Immature natural killer cell (primary cell): ENCODE measurements at regions not wholly inside any gene's neighbourhood (a gene's known extent, or its start where the extent isn't known, plus 50 kb on each side); places are given as distances from the start of the nearest gene placed in this dataset.
A peak's percentile ranks its signal among the peaks of the same experiment; 100 is the strongest.

ENCODE experiments used
- DNase-seq, 3 donors: peaks; one replicate each; pipeline ENCODE4 v3.0.0; 2022; ENCODE audit warnings: mixed read lengths in 1 of 3
- H3K27ac Mint-ChIP-seq, 6 donors: one replicate each; pipeline ENCODE4 v1.8.0; 2020; ENCODE audit warnings: mixed read lengths in 6 of 6, mild to moderate bottlenecking in 5 of 6, inconsistent platforms in 4 of 6, moderate library complexity in 3 of 6
- H3K27me3 Mint-ChIP-seq, 3 donors: one replicate each; pipeline ENCODE4 v1.8.0; 2020 to 2021; ENCODE audit warnings: low read depth in 3 of 3, mild to moderate bottlenecking in 3 of 3, mixed read lengths in 3 of 3, moderate library complexity in 3 of 3, inconsistent platforms in 1 of 3
- H3K36me3 Mint-ChIP-seq, 3 donors: one replicate each; pipeline ENCODE4 v1.8.0; 2020; ENCODE audit warnings: mixed read lengths in 3 of 3, inconsistent platforms in 2 of 3, mild to moderate bottlenecking in 2 of 3
- H3K4me1 Mint-ChIP-seq, 2 donors: one replicate each; pipeline ENCODE4 v1.8.0; 2020; ENCODE audit warnings: inconsistent platforms in 2 of 2, mild to moderate bottlenecking in 2 of 2, mixed read lengths in 2 of 2, moderate library complexity in 1 of 2
- H3K4me3 Mint-ChIP-seq, 5 donors: one replicate each; pipeline ENCODE4 v1.8.0; 2020; ENCODE audit warnings: mild to moderate bottlenecking in 5 of 5, mixed read lengths in 5 of 5, inconsistent platforms in 3 of 5, moderate library complexity in 3 of 5
- H3K9me3 Mint-ChIP-seq, 6 donors: one replicate each; pipeline ENCODE4 v1.8.0; 2020; ENCODE audit warnings: mild to moderate bottlenecking in 6 of 6, mixed read lengths in 6 of 6, inconsistent platforms in 4 of 6, moderate library complexity in 3 of 6

DNA sequence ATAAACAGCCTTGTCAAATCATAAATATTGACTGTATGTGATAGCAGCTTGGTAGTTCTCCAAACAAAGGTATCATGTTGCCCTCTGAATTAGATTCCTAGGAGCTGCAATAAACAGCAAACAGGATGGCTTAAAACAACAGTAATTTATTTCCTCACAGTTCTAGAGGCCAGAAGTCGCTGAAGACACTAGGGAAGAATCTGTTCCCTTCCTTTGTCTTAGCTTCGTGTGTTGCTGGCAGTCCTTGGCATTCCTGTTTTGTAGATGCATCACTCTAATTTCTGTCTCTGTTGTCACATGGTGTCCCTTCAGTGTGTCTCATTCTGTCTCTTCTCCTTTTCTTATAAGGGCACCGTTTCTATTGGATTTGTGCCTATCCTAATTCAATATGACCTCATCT, 679.3 kb downstream of the OTOL1 start:
- Mint-ChIP-seq H3K27ac (no peak overlapping the region), H3K4me1 (no peaks in the 10 kb centered on the region)
- DNase-seq: no peak

GRCh38 chr3:162183440-162183839, 686.8 kb downstream of the OTOL1 start:
- Mint-ChIP-seq H3K27ac (no peak overlapping the region), H3K4me3 (no peak overlapping the region), H3K27me3 (peaks cover 0 to 1% (median 1%) of the 10 kb centered on the region in 3 donors), H3K9me3 (peaks cover 0 to 21% (median 7%) of the 10 kb centered on the region in 6 donors), H3K36me3 (no peaks in the 10 kb centered on the region), H3K4me1 (no peaks in the 10 kb centered on the region)
- DNase-seq: no peak

More for the DNA sequence above, 679.3 kb downstream of the OTOL1 start:
- H3K9me3 Mint-ChIP-seq: peaks cover 5 to 38% (median 14%) of the 10 kb centered on the region in 6 donors
- no peaks in the 10 kb centered on the region for H3K36me3 Mint-ChIP-seq
- H3K4me3 Mint-ChIP-seq: no peak overlapping the region
- H3K27me3 Mint-ChIP-seq: peaks cover 0 to 2% (median 0%) of the 10 kb centered on the region in 3 donors

DNA sequence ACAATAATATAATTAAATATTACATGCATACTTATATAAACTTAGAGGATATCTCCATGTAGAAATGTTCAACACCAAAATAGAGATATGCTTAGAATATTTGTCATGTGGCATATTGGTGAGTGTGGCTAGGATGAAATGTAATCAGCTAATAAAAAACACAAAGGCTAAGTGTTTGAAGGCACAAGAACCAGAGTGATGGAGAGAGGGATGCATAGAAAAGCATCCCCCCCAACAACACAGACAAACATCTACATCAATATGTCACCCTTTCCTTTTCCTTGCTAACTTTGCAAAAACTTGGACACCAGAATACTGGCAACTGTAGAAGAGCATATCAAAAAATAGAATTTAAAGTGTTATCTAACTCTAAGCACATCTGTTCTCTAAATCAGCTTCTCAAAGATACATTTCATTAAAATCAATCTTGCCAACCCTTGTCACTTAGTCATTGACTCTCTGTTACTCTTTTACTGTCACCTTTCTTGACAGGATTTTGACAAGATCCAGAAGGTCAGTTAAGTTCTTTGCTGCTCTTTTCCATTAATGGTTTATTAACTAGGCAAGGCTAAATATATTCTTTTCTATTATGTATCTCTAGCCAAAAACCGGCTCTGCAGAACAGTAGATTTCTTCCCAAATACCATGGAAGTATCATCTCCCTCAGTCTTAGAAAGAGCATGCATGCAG, 695.9 kb downstream of the OTOL1 start:
- Mint-ChIP-seq H3K4me1 (peaks cover 0 to 3% of the 10 kb centered on the region in 2 donors), H3K27me3 (peaks cover 0 to 2% (median 2%) of the 10 kb centered on the region in 3 donors), H3K9me3 (peaks cover 7 to 36% (median 21%) of the 10 kb centered on the region in 6 donors), H3K36me3 (no peaks in the 10 kb centered on the region), H3K27ac (no peak overlapping the region), H3K4me3 (no peak overlapping the region)
- no peak for DNase-seq

GRCh38 chr3:162193148-162194095, 696.8 kb downstream of the OTOL1 start:
- Mint-ChIP-seq H3K4me1 (peaks cover 0 to 3% of the 10 kb centered on the region in 2 donors), H3K27ac (no peak overlapping the region), H3K27me3 (peaks cover 0 to 2% (median under 1%) of the 10 kb centered on the region in 3 donors), H3K36me3 (no peaks in the 10 kb centered on the region), H3K9me3 (peaks cover 7 to 36% (median 22%) of the 10 kb centered on the region in 6 donors), H3K4me3 (no peak overlapping the region)
- no peak for DNase-seq

- Mint-ChIP-seq H3K27ac (no peak overlapping the region), H3K9me3 (peaks cover 5 to 36% (median 15%) of the 10 kb centered on the region in 6 donors), H3K4me3 (no peak overlapping the region), H3K4me1 (peaks cover 0 to 3% of the 10 kb centered on the region in 2 donors), H3K27me3 (no peaks in the 10 kb centered on the region), H3K36me3 (no peaks in the 10 kb centered on the region)
- DNase-seq: no peak
These were observed 698.5 kb downstream of the OTOL1 start for GRCh38 chr3:162195147-162195546.

- H3K36me3 Mint-ChIP-seq: peaks cover 0 to 4% (median 0%) of the 10 kb centered on the region in 3 donors
- H3K9me3 Mint-ChIP-seq: peaks cover 3 to 39% (median 9%) of the 10 kb centered on the region in 6 donors
- no peak for DNase-seq
- no peak overlapping the region for H3K27ac Mint-ChIP-seq
- H3K4me3 Mint-ChIP-seq: peak overlapping the region in 1 of 5 donors; percentile 14
- peaks cover 0 to 3% of the 10 kb centered on the region in 2 donors for H3K4me1 Mint-ChIP-seq
- no peaks in the 10 kb centered on the region for H3K27me3 Mint-ChIP-seq
These were observed 700.4 kb downstream of the OTOL1 start for GRCh38 chr3:162196964-162197363.

- Mint-ChIP-seq H3K36me3 (peaks cover 0 to 4% (median 0%) of the 10 kb centered on the region in 3 donors), H3K4me1 (peaks cover 0 to 3% of the 10 kb centered on the region in 2 donors), H3K4me3 (no peak overlapping the region), H3K27ac (no peak overlapping the region), H3K9me3 (peaks cover 3 to 37% (median 5%) of the 10 kb centered on the region in 6 donors), H3K27me3 (no peaks in the 10 kb centered on the region)
- no peak for DNase-seq
These were observed 704.2 kb downstream of the OTOL1 start for GRCh38 chr3:162200836-162201235.

GRCh38 chr3:162206648-162207047, 710.0 kb downstream of the OTOL1 start:
- Mint-ChIP-seq H3K4me3 (no peak overlapping the region), H3K27ac (no peak overlapping the region), H3K27me3 (no peaks in the 10 kb centered on the region), H3K4me1 (no peaks in the 10 kb centered on the region), H3K36me3 (no peaks in the 10 kb centered on the region), H3K9me3 (peaks cover 0 to 24% (median 3%) of the 10 kb centered on the region in 6 donors)
- DNase-seq: no peak

DNA sequence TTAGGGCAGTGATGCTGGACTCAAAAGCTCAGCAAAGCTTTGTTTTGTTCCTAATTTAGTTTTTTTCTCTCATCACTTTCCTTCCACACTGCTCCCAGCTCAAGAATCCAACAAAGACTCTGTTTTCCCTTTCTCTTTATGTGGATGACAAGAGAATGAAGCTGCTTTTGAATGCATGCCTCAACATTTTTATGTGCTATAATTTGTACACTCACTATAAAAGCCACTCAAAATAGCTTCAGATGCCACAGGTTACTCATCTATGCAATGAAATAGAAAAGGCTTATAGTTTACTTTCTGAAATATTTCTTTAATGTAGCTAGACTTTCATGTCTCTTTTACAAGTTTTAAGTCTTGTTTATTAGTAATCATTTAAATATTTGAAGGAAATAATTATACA, 714.9 kb downstream of the OTOL1 start:
- Mint-ChIP-seq H3K4me3 (no peak overlapping the region), H3K9me3 (peaks cover 0 to 19% (median 4%) of the 10 kb centered on the region in 6 donors), H3K4me1 (no peaks in the 10 kb centered on the region)

GRCh38 chr3:162213196-162213595, 716.6 kb downstream of the OTOL1 start:
- Mint-ChIP-seq H3K4me3 (no peak overlapping the region), H3K27ac (no peak overlapping the region), H3K9me3 (peaks cover 0 to 19% (median 4%) of the 10 kb centered on the region in 6 donors), H3K4me1 (no peaks in the 10 kb centered on the region), H3K27me3 (peaks cover 0 to 2% (median 0%) of the 10 kb centered on the region in 3 donors), H3K36me3 (peaks cover 0 to 4% (median 0%) of the 10 kb centered on the region in 3 donors)
- no peak for DNase-seq

More for the DNA sequence above, 714.9 kb downstream of the OTOL1 start:
- Mint-ChIP-seq H3K27me3 (no peaks in the 10 kb centered on the region), H3K27ac (no peak overlapping the region), H3K36me3 (peaks cover 0 to 4% (median 0%) of the 10 kb centered on the region in 3 donors)
- DNase-seq: no peak

GRCh38 chr3:162213956-162214355, 717.3 kb downstream of the OTOL1 start:
- no peak for DNase-seq
- Mint-ChIP-seq H3K9me3 (peaks cover under 1 to 23% (median 4%) of the 10 kb centered on the region in 6 donors), H3K27ac (no peak overlapping the region), H3K27me3 (peaks cover 0 to 2% (median 0%) of the 10 kb centered on the region in 3 donors), H3K36me3 (peaks cover 0 to 4% (median 0%) of the 10 kb centered on the region in 3 donors), H3K4me1 (no peaks in the 10 kb centered on the region), H3K4me3 (no peak overlapping the region)

GRCh38 chr3:162217647-162218046, 721.0 kb downstream of the OTOL1 start:
- peaks cover 3 to 42% (median 9%) of the 10 kb centered on the region in 6 donors for H3K9me3 Mint-ChIP-seq
- H3K4me3 Mint-ChIP-seq: no peak overlapping the region
- no peak overlapping the region for H3K27ac Mint-ChIP-seq
- no peaks in the 10 kb centered on the region for H3K4me1 Mint-ChIP-seq
- peaks cover 0 to 2% (median 0%) of the 10 kb centered on the region in 3 donors for H3K27me3 Mint-ChIP-seq
- DNase-seq: no peak
- H3K36me3 Mint-ChIP-seq: peaks cover 0 to 4% (median 0%) of the 10 kb centered on the region in 3 donors

DNA sequence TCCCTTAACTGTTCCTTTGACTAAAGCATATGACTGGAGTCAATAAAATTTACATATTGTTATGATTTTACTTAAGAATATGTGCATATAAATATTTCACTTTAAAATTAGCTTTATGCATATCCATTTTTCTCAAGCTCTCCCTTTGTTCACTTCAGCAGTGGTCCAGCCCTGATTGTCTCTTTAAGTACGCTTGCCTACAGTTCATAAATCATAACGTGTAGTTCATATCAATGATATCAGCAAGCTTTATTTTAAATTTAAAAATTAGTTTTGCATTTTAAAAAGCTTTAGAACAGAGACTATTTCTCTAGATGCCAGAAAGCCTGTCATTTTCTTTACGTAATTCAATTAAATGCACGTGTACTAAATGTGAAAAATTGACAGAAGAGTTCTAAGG, 721.9 kb downstream of the OTOL1 start:
- H3K36me3 Mint-ChIP-seq: peaks cover 0 to 4% (median 0%) of the 10 kb centered on the region in 3 donors
- H3K4me1 Mint-ChIP-seq: no peaks in the 10 kb centered on the region
- no peak overlapping the region for H3K27ac Mint-ChIP-seq
- no peak for DNase-seq
- H3K9me3 Mint-ChIP-seq: peaks cover 3 to 49% (median 12%) of the 10 kb centered on the region in 6 donors
- H3K4me3 Mint-ChIP-seq: no peak overlapping the region
- H3K27me3 Mint-ChIP-seq: peaks cover 0 to 2% (median 0%) of the 10 kb centered on the region in 3 donors

DNA sequence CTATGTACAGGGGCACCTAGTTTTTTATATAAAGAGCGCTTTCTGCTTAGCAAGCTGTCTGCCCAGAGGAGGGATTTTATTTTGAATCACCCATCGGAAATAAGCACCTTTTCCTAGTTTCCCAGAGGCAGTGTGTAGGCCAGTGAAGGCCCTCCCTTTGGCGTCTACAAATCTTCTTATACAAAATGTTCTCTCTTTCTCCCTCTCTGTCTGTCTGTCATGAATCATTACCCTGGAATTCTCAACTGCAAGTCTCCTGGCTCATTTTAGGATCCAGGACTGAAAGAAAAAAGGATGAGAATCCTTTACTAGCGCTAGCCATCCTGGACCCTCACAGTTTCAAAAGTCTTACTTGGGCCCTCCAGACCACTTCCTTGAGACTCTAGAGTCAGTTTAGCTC, 728.1 kb downstream of the OTOL1 start:
- DNase-seq: no peak
- no peak overlapping the region for H3K4me3 Mint-ChIP-seq
- no peaks in the 10 kb centered on the region for H3K36me3 Mint-ChIP-seq
- no peak overlapping the region for H3K27ac Mint-ChIP-seq
- peaks cover 2 to 38% (median 12%) of the 10 kb centered on the region in 6 donors for H3K9me3 Mint-ChIP-seq
- H3K27me3 Mint-ChIP-seq: no peaks in the 10 kb centered on the region
- H3K4me1 Mint-ChIP-seq: no peaks in the 10 kb centered on the region
